B cell (primary cell): ENCODE measurements at regions not wholly inside any gene's neighbourhood (a gene's known extent, or its start where the extent isn't known, plus 50 kb on each side); places are given as distances from the start of the nearest gene placed in this dataset.

ENCODE experiments used
- ATAC-seq: fragments of 200-7000 bp; cut with Tn5 transposase; one replicate; pipeline ENCODE4 v1.10.0; 2021; ENCODE audit warnings: low read depth, mild to moderate bottlenecking, moderate number of reproducible peaks, moderate library complexity
- CTCF ChIA-PET: fragments of 350-600 bp; sonication (Branson Sonifier 250); formaldehyde crosslinking; loops from one replicate; lab custom pipeline; 2021; ENCODE audit warnings: antibody characterized with exemption, inconsistent platforms; lab: Charles Lee
- POLR2A ChIA-PET: fragments of 350-600 bp; sonication (Branson Sonifier 250); formaldehyde crosslinking; loops from one replicate; lab custom pipeline; 2021; ENCODE audit warnings: antibody characterized with exemption; lab: Charles Lee
- DNase-seq: peaks from one replicate; pipeline ENCODE4 v3.0.0; 2013
- H2AFZ ChIP-seq: 2 replicates; pipeline ENCODE4 v1.6.1; 2012; ENCODE audit warnings: mild to moderate bottlenecking, low read depth, low read length; ENCODE audit not compliant: insufficient read depth, poor library complexity, severe bottlenecking
- H3K27ac ChIP-seq, 2 donors: 1 replicate in 1 of 2; 2 replicates in 1 of 2; pipeline ENCODE4 v1.5.1; 2012 to 2013; ENCODE audit warnings: low read length in 2 of 2, mild to moderate bottlenecking in 2 of 2, moderate library complexity in 1 of 2
- H3K27me3 ChIP-seq, 4 experiments: fragments of 200-600 bp in 1 of 4; sonication (generic) in 1 of 4; replicated peaks in 1 of 4; 1 replicate in 2 of 4; 2 replicates in 2 of 4; pipeline versions ENCODE4 v1.6.1 to v1.7.0; 2013 to 2016; ENCODE audit warnings: low read length in 3 of 4, mild to moderate bottlenecking in 2 of 4, mixed read lengths in 1 of 4, moderate library complexity in 1 of 4; ENCODE audit not compliant: insufficient read depth in 4 of 4, control insufficient read depth in 3 of 4; ENCODE audit errors: control extremely low read depth in 1 of 4
- H3K36me3 ChIP-seq, 2 experiments: replicated peaks in 1 of 2; 1 replicate in 1 of 2; 2 replicates in 1 of 2; pipeline versions ENCODE4 v1.6.1 to v1.7.1; 2013; ENCODE audit warnings: low read length in 1 of 2; ENCODE audit not compliant: insufficient read depth in 2 of 2, control insufficient read depth in 1 of 2; ENCODE audit errors: control extremely low read depth in 1 of 2, extremely low read depth in 1 of 2
- H3K4me1 ChIP-seq, 2 donors: fragments of 200-600 bp in 1 of 2; sonication (generic) in 1 of 2; 1 replicate in 1 of 2; 2 replicates in 1 of 2; pipeline versions ENCODE4 v1.5.1 to v1.6.1; 2013 to 2017; ENCODE audit warnings: low read length in 2 of 2; ENCODE audit not compliant: control insufficient read depth in 2 of 2, insufficient read depth in 2 of 2
- H3K4me2 ChIP-seq: replicated peaks from 2 replicates; pipeline ENCODE3; 2012; ENCODE audit warnings: mild to moderate bottlenecking, low read depth, low read length; ENCODE audit not compliant: poor library complexity, severe bottlenecking
- H3K4me3 ChIP-seq, 5 experiments: fragments of 200-600 bp in 1 of 5; sonication (generic) in 1 of 5; 1 replicate in 3 of 5; 2 replicates in 2 of 5; pipeline versions ENCODE4 v1.5.1 to v1.7.0; 2011 to 2016; ENCODE audit warnings: low read length in 4 of 5, mild to moderate bottlenecking in 4 of 5, low read depth in 2 of 5, control low read depth in 1 of 5, moderate library complexity in 1 of 5; ENCODE audit not compliant: insufficient read depth in 1 of 5; ENCODE audit errors: control extremely low read depth in 1 of 5, extremely low read depth in 1 of 5
- H3K79me2 ChIP-seq: fragments of 200-600 bp; sonication (generic); one replicate; pipeline ENCODE4 v1.6.0; 2016; ENCODE audit warnings: low read length; ENCODE audit not compliant: control insufficient read depth, insufficient read depth
- H3K9ac ChIP-seq: fragments of 200-600 bp; sonication (generic); 2 replicates; pipeline ENCODE4 v1.6.1; 2017; ENCODE audit warnings: mild to moderate bottlenecking, low read length, moderate library complexity
- H3K9me3 ChIP-seq, 3 donors: one replicate each; pipeline versions ENCODE4 v1.6.1 to v1.7.1; 2013; ENCODE audit warnings: low read length in 2 of 3; ENCODE audit not compliant: control insufficient read depth in 2 of 3, insufficient read depth in 1 of 3; ENCODE audit errors: control extremely low read depth in 1 of 3
- H4K20me1 ChIP-seq: 2 replicates; pipeline ENCODE4 v1.6.0; 2012; ENCODE audit warnings: mild to moderate bottlenecking, low read length; ENCODE audit not compliant: insufficient read depth, control insufficient read depth, poor library complexity, severe bottlenecking
- H3K27ac Mint-ChIP-seq: one replicate; pipeline ENCODE4 v1.8.0; 2021; ENCODE audit warnings: mixed read lengths
- H3K27me3 Mint-ChIP-seq: one replicate; pipeline ENCODE4 v1.8.0; 2021; ENCODE audit warnings: mixed read lengths
- H3K4me1 Mint-ChIP-seq: one replicate; pipeline ENCODE4 v1.8.0; 2021; ENCODE audit warnings: mixed read lengths
- H3K4me3 Mint-ChIP-seq: one replicate; pipeline ENCODE4 v1.8.0; 2021; ENCODE audit warnings: mixed read lengths
- H3K9me3 Mint-ChIP-seq: one replicate; pipeline ENCODE4 v1.8.0; 2022; ENCODE audit warnings: mixed read lengths; ENCODE audit not compliant: insufficient read depth
- CTCF ChIP-seq: fragments of 200-600 bp; IDR thresholded peaks from one replicate; pipeline ENCODE4 v1.8.0; 2022; ENCODE audit warnings: antibody characterized with exemption, mild to moderate bottlenecking
- EZH2 ChIP-seq: IDR thresholded peaks from 2 replicates; pipeline ENCODE4 v1.6.1; 2012; ENCODE audit warnings: borderline replicate concordance, low read depth, mild to moderate bottlenecking, moderate library complexity, low read length; ENCODE audit not compliant: insufficient read depth, poor library complexity, severe bottlenecking
- WGBS: methylation state at CpG from one replicate; pipeline ENCODE4 v1.1.5; 2013; ENCODE audit warnings: missing lambda C conversion rate; ENCODE audit not compliant: insufficient coverage; 5-methylcytosine and 5-hydroxymethylcytosine counted together
- intact Hi-C: fragments of 100-400 bp; cut with micrococcal nuclease; formaldehyde crosslinking; loops from one replicate; pipeline ENCODE4 v1.10.0; 2022

DNA sequence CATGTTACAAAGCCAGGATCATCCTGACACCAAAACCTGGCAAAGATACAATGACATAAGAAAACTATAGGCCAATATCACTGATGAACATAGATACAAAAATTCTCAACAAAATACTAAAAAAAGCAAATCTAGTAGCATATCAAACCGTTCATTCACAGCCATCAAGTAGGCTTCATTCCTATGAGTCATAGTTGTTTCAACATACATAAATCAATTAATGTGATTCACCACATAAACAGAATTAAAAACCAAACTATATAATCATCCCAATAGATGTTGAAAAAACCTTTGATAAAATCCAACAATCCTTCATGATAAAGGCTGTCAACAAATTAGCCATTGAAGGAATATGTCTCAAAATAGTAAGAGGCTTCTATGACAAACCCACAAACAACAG, 1007.2 kb upstream of the RAG2 start:
- no peak for DNase-seq
- intact Hi-C loops: no loop called here
- Histone ChIP-seq H4K20me1 (no peaks in the 10 kb centered on the region), H2AFZ (no peak overlapping the region), H3K79me2 (no peaks in the 10 kb centered on the region), H3K4me1 (no peaks in the 10 kb centered on the region), H3K27ac (no peak overlapping the region), H3K4me3 (no peak overlapping the region), H3K9me3 (no peaks in the 10 kb centered on the region), H3K9ac (no peak overlapping the region), H3K27me3 (no peaks in the 10 kb centered on the region), H3K36me3 (no peaks in the 10 kb centered on the region), H3K4me2 (no peak overlapping the region)
- WGBS: 100% methylated on average over 1 of the region's 1 CpG
- no peak for ATAC-seq
- CTCF ChIA-PET: no interaction called here
- no peaks in the 10 kb centered on the region for H3K4me1 Mint-ChIP-seq
- peaks cover 5% of the 10 kb centered on the region for H3K9me3 Mint-ChIP-seq
- H3K4me3 Mint-ChIP-seq: no peak overlapping the region
- no peaks in the 10 kb centered on the region for H3K27me3 Mint-ChIP-seq
- no peak overlapping the region for H3K27ac Mint-ChIP-seq
- TF ChIP-seq CTCF (no peak), EZH2 (no peak)
- POLR2A ChIA-PET: no interaction called here

GRCh38 chr11:37598381-37598780, 1000.3 kb upstream of the RAG2 start:
- Histone ChIP-seq H2AFZ (no peak overlapping the region), H3K36me3 (no peaks in the 10 kb centered on the region), H3K9ac (no peak overlapping the region), H3K4me2 (no peak overlapping the region), H3K4me1 (no peaks in the 10 kb centered on the region), H3K9me3 (no peaks in the 10 kb centered on the region), H4K20me1 (no peaks in the 10 kb centered on the region), H3K27ac (no peak overlapping the region), H3K27me3 (no peaks in the 10 kb centered on the region), H3K79me2 (no peaks in the 10 kb centered on the region), H3K4me3 (no peak overlapping the region)
- POLR2A ChIA-PET: no interaction called here
- H3K9me3 Mint-ChIP-seq: peaks cover 5% of the 10 kb centered on the region
- intact Hi-C loops: no loop called here
- DNase-seq (no peak), ATAC-seq (no peak)
- H3K27ac Mint-ChIP-seq: no peak overlapping the region
- no peak overlapping the region for H3K4me3 Mint-ChIP-seq
- CTCF ChIA-PET: no interaction called here
- H3K27me3 Mint-ChIP-seq: no peaks in the 10 kb centered on the region
- TF ChIP-seq EZH2: no peak
- TF ChIP-seq CTCF: no peak
- no peaks in the 10 kb centered on the region for H3K4me1 Mint-ChIP-seq
- 75% methylated on average over 1 of the region's 1 CpG for WGBS
